Stomach (tissue), 4 donors: ENCODE measurements at regions not wholly inside any gene's neighbourhood (a gene's known extent, or its start where the extent isn't known, plus 50 kb on each side); places are given as distances from the start of the nearest gene placed in this dataset.

Experiments
- POLR2A ChIP-seq, 4 donors: fragments of 450-650 bp; IDR thresholded peaks; one replicate each; pipeline ENCODE4 v1.6.1; 2016; ENCODE audit warnings: antibody characterized with exemption in 4 of 4, control low read depth in 2 of 4, mild to moderate bottlenecking in 1 of 4, moderate library complexity in 1 of 4
- TF ChIP-seq, protein P1 (sequence below), 7 experiments: fragments of 450-650 bp in 4 of 7; fragments of 200-600 bp in 3 of 7; sonication (generic) in 3 of 7; IDR thresholded peaks; one replicate each; pipeline ENCODE4 v1.5.1; 2016 to 2019; ENCODE audit warnings: antibody characterized with exemption in 7 of 7, control low read depth in 2 of 7, mild to moderate bottlenecking in 1 of 7

DNA sequence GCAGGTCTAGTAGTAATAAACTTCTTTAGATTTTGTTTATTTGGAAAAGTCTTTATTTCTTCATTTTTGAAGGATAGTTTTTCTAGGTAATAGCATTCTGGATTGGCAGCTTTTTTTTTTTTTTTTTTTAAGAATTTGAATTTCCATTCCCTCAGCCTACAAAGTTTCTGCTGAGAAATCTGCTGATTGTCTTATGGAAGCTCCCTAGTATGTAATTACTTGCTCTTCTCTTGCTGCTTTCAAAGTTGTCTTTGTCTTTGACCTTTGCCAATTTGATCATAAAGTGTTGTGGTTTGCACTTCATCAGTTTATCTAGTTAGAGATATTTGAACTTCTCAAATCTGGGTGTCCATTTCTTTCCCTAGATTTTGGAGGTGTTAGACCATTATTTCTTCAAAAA, 82.2 kb upstream of the GMDS start:
- TF ChIP-seq, protein P1, sequence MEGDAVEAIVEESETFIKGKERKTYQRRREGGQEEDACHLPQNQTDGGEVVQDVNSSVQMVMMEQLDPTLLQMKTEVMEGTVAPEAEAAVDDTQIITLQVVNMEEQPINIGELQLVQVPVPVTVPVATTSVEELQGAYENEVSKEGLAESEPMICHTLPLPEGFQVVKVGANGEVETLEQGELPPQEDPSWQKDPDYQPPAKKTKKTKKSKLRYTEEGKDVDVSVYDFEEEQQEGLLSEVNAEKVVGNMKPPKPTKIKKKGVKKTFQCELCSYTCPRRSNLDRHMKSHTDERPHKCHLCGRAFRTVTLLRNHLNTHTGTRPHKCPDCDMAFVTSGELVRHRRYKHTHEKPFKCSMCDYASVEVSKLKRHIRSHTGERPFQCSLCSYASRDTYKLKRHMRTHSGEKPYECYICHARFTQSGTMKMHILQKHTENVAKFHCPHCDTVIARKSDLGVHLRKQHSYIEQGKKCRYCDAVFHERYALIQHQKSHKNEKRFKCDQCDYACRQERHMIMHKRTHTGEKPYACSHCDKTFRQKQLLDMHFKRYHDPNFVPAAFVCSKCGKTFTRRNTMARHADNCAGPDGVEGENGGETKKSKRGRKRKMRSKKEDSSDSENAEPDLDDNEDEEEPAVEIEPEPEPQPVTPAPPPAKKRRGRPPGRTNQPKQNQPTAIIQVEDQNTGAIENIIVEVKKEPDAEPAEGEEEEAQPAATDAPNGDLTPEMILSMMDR (IDR thresholded peaks at IDR 0.05): no peak
- TF ChIP-seq POLR2A (IDR thresholded peaks at IDR 0.05): no peak
